GM23338 (cell line): ENCODE measurements at regions not wholly inside any gene's neighbourhood (a gene's known extent, or its start where the extent isn't known, plus 50 kb on each side); places are given as distances from the start of the nearest gene placed in this dataset.

Source experiments
- CREB1 ChIP-seq: fragments of 250-450 bp; sonication (Bioruptor Pico); IDR thresholded peaks from 2 replicates; pipeline ENCODE4 v1.5.0; 2020; ENCODE audit warnings: low read depth, mild to moderate bottlenecking, moderate library complexity
- CTCF ChIP-seq, 2 experiments: fragments of 200-600 bp in 1 of 2; sonication (generic) in 1 of 2; conservative IDR thresholded peaks; 2 replicates each; pipeline versions ENCODE4 v1.5.1 to v1.6.1; 2016 to 2017; ENCODE audit warnings: antibody characterized with exemption in 2 of 2, low read depth in 2 of 2, mild to moderate bottlenecking in 2 of 2, moderate library complexity in 1 of 2
- EZH2 ChIP-seq: fragments of 200-600 bp; sonication (generic); IDR thresholded peaks from one replicate; pipeline ENCODE4 v1.8.0; 2017; ENCODE audit warnings: antibody characterized with exemption, mild to moderate bottlenecking, low read depth; ENCODE audit not compliant: unreplicated experiment
- JUNB ChIP-seq: IDR thresholded peaks from one replicate; pipeline ENCODE4 v1.6.1; 2016; ENCODE audit warnings: antibody characterized with exemption; ENCODE audit not compliant: unreplicated experiment
- NANOG ChIP-seq: IDR thresholded peaks from 2 replicates; pipeline ENCODE4 v1.6.1; 2016; ENCODE audit warnings: antibody characterized with exemption, borderline replicate concordance
- POLR2AphosphoS5 ChIP-seq: IDR thresholded peaks from 2 replicates; pipeline ENCODE4 v1.6.1; 2016; ENCODE audit warnings: antibody characterized with exemption, low read depth

- TF ChIP-seq CREB1 (CRISPR knock-in tag) = no peak
- no peak for TF ChIP-seq EZH2
- no peak for TF ChIP-seq CTCF (conservative IDR thresholded peaks at IDR 0.05; ENCODE audit: low read depth in 2 of 2)
- no peak for TF ChIP-seq JUNB
- TF ChIP-seq NANOG = no peak
- TF ChIP-seq POLR2AphosphoS5 = no peak
Measured at GRCh38 chr12:39074063-39074462, 168.7 kb upstream of the CPNE8 start.
